Stimulated activated CD8-positive, alpha-beta memory T cell treated with anti-CD3 and anti-CD28 coated beads, Interleukin-4, amount 100 ng/mL, for 4 hours (primary cell): ENCODE measurements at regions not wholly inside any gene's neighbourhood (a gene's known extent, or its start where the extent isn't known, plus 50 kb on each side); places are given as distances from the start of the nearest gene placed in this dataset.

ENCODE experiments used
- DNase-seq, 2 donors: peaks; one replicate each; pipeline ENCODE4 v3.0.0-alpha.2; 2020; ENCODE audit warnings: low read depth in 2 of 2, low spot score in 1 of 2

- no peak for DNase-seq
These were observed 331.2 kb upstream of the LRATD1 start for GRCh38 chr2:14301331-14301730.

DNA sequence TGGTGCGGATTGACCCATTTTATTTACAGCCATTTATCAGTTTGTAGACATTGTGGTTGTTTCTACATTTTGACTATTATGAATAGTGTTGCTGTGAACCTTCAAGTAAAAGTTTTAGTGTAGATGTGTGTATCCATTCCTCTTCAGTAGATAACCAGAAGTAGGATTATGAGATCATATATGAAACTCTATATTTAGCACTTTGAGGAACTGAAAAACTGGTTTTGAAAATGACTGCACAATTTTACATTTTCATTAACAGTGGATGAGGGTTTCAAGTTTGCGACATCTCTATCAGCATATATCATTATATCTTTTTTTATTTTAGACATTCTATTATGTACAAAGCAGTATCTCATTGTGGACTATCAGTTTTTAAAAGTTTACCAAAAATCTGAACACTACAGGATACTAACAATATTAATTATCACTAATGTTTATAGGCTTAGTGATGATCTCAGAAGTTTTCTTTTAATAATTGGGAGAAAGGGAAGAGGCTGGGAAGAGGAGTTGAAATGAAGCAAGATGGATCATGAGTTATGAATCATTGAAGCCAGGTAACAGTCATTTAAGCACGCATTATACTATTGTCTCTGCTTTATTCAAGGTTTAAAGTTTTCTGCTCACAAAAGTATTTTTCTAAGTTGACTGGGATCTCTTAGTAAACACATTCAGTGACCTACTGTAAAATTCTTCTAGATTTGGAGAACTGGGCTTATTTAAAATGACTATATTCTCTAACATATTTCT lies 329.0 kb upstream of the LRATD1 start:
- no peak for DNase-seq

DNA sequence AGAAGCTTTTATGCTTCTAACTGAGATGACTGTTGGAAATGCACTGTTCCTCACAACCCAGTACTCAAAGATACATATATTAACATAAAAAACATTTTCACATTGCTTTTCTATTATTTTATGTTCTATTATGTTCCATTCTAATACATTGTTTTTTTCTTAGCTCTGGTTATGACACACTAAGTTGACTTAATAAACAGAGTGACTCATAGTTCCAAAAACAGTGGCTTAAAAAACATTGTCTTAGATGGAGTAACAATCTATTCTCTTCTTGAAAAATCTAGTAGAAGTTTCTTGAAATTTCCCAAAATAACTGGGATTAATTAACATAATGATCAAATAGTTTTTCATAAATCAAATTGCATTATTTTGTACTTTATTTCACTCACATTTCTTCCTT lies 328.2 kb upstream of the LRATD1 start:
- DNase-seq: no peak

DNA sequence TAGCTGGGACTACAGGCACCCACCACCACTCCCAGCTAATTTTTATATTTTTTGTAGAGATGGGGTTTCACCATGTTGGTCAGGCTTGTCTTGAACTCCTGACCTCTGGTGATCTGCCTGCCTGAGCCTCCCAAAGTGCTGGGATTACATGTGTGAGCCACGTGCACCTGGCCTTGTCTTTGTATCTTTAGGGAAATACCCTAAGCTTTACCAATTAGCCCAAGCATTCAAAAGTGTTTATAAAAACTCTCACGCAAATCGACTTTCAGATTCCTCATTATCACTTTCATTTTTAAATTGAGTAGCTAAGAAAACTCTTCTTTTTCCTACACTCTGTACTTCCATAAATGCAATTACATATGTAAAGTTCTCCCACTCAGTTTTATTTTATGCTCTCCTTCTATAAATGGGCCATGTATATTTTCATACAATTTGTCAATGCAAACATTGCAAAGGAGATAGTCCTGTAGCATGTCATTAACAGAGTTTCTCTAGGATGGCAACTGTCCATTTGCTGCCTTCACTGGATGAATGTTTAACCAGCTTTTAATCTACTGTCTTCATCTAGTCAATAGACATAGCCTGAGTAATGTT lies 326.2 kb upstream of the LRATD1 start:
- DNase-seq: no peak

GRCh38 chr2:14313341-14313740 lies 319.2 kb upstream of the LRATD1 start:
- no peak for DNase-seq

DNA sequence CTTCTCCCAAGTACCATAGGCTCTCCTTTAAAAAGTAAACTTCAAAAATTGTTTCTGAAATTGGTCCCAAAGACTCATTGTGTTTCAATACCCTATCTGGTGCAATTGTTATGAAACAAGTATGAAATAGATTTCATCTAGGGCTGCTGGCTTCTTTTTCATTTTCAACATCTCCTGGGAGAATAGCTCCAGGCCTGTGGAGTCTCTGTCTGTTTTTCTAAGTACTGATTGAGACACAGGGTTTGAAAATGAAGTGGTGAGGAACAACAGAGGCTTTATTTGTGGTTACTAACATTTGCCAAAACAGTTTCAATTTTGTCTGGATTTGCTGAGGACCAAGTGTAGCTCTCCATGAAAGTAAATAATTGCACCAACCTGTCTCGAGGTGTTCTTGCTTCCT lies 315.9 kb upstream of the LRATD1 start:
- no peak for DNase-seq

DNA sequence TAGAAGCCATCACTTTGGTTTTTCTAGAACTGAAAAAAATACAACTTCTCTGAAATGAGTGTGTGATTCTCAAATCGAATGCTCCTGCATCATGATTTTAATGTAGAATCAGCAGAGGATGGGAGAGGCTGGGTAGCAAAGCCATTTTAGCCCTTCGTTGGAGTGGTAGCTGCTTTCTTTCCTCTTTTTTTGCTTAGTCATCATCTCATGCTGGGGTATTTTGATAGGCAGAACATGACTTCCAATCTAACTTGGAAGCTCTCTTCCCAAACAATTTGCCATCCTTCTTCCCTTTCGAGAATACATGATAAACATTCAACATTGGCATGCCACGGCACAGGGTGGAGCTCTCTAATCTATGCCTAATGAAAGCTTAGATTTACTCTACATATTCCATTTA lies 311.2 kb upstream of the LRATD1 start:
- no peak for DNase-seq

DNA sequence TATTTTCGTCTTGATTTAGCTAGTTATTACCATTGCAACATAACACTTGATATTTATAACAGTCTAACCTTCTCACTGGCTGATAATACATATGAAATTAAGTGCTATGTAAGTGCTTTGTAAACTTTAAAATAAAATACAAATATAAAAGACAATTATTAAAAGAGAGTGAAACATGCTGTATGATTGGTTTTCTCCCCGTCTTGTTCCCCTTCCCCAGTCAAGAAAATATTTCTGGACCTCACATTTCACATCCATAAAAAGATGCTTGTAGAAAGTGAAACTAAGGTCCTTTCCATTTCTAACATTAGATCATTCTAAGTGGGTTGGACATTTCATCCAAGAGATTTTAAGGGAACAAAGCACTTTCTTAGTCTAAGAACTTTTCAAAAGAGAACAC lies 310.2 kb upstream of the LRATD1 start:
- DNase-seq: no peak

DNA sequence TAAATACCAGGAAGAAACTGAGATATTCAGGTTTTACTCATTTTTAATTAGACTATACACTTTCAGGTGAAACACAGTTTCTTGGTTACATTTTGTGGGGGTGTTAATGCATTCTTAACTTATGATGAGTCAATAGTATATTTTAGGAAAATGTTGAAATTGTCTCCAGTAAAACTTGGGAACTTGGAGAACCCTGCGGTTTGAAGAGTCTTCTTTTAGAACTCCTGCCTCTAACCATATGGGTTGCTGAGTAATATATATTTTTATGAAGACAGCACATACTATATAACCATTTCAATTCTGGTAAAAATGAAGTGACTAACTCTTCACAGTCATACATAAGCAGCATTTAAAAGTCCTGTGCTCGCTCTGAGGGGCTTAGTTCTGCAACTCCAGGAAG lies 308.2 kb upstream of the LRATD1 start:
- no peak for DNase-seq

- no peak for DNase-seq
These were observed 301.6 kb upstream of the LRATD1 start for GRCh38 chr2:14330884-14331283.

DNA sequence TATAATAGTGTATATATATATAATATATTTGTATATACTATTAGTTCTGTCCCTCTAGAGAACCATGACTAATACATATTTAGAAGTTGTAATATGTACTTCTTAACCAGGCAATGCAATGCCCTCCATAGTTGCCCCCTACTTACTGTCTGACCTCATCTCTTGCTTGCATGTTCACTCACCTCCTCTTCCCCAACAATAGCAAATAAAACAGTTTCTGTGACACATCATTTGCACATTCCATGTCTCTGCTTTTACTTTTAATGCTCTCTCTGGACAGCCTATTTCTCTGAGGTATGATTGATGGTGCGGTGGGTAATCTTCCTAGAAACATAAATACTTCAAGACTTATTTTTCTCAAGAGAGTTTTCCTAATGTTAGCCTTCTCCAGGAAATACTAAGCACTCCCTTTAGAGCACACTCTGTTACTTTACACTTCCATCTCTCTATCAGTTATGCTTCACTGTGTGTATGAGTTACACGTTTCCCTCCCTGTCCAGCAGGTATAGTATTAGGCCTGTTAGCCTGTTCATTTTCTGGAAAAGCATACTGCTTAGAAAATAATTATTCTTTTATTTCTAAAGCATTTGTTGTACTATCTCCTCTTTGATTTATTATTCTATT lies 295.6 kb upstream of the LRATD1 start:
- no peak for DNase-seq

DNA sequence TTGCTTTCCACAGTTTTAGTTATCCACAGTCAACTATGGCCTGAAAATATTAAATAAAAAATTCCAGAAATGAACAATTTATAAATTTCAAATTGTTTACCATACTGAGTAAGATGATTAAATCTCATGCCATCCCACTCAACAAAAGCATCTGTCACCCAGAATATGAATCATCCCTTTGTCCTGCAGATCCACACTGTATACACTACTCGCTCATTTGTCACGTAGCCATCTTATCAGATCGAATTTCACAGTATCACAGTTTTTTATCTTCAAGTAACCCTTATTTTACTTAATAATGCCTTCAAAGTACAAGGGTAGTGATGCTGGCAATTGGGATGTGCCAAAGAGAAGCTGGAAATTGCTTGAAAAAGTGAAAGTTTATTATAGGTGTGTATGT lies 291.8 kb upstream of the LRATD1 start:
- no peak for DNase-seq

DNA sequence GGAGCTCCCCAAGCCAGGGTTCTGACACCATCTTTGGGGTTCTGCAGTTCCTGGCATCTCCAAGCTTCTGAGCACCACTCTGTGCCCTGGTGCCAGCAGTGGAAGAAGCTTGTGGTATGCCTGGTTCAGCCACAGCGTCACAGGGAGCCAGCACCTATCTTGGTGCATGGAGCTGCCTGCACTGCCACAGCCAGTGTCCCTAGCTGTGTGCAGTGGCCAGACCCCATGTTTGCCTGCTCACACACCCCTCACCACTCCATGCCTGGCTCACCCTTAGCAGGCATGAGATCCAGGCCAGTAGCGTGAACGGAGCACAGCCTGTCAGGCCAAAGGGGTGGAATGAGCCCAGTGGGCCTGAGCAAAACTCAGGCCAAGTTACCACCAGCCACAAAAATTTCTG lies 290.2 kb upstream of the LRATD1 start:
- no peak for DNase-seq

DNA sequence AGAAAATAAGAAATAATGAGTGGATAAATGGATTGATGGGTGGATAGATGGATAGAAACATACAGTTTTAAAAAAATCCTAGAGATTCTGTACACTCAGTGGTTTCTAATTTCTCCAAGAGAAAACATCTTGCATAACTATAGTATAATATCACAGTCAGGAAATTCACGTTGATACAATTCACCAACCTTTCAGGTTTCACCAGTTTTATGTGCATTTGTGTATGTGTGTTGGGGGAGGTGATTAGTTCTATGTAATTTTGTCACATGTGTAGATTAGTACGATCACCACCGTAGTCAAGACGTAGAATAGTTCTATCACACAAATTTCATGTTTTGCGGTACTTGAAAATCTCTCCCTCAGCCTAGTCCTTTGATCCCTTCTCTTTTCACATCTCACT lies 288.2 kb upstream of the LRATD1 start:
- no peak for DNase-seq

DNA sequence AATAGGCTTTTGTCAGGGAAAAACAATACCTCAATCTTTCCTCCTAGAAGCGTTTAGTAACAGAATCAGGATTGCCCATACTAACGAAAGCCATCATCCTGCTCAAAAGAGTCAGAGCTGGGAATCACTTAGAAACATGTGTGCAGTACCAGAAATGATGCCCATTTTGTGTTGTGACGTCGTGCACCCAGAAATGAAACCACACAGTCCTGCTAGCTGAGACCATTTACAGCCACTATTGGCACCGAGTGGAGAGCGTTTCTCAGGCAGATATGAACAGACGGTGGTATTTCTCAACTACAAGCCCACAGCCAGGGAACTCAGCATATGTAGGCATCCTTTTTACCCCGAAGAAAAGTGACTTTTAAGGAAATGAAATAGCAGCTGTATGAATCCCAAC lies 284.3 kb upstream of the LRATD1 start:
- no peak for DNase-seq

DNA sequence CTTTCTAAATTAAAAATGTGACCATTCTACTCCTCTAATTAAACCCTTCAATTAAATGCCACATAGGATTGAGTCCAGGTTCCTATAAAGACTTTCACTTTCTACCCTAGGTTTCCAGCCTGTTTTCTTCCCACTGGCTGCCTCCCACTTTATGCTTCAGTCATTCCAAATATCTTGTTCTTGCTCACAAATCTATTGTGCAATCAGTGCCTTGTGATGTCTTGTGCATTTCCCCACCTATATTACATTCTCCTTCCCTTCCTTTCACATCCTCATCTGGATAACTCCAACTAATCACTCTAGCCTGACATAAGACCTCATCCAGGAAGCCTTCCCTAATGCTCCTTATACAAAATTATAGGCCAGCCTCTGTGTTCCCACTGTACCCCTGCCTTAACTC lies 281.7 kb upstream of the LRATD1 start:
- no peak for DNase-seq

DNA sequence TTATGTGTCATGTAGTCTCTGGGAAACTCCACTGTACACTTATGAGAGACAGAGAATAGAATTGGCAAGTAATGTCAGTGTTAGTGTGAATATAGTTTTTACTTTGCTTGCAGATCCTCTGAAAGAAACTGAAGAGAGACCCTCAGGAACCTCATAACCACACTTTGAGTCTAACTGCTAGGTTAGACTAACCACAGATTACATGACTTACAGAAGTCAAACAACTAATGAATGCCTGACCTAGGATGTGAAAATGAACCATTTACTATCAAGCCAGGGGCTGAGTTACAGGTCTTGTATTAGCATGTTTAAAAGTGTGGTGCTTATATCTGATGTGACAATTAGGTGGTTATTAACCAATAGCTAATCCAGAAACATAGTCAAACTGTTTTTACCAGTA lies 280.4 kb upstream of the LRATD1 start:
- no peak for DNase-seq

GRCh38 chr2:14354231-14354630 lies 278.3 kb upstream of the LRATD1 start:
- no peak for DNase-seq

DNA sequence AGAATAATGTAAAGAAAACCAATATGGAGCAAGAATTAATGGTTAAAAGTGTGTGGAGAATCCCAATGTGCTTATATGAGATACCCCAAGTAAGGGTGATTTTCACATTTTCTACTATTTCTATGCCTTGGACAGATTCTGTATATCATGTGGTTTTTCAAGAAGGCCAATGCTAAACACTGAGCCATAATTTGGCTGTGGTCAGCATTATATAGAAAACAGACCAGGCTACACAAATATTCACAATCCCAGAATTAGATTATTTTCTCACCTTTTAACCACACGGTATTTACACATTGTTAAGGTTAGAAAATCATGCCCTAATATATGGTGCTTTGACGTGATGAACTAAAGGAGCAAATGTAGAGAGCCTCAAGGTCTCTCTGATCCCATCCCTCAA lies 277.4 kb upstream of the LRATD1 start:
- no peak for DNase-seq

DNA sequence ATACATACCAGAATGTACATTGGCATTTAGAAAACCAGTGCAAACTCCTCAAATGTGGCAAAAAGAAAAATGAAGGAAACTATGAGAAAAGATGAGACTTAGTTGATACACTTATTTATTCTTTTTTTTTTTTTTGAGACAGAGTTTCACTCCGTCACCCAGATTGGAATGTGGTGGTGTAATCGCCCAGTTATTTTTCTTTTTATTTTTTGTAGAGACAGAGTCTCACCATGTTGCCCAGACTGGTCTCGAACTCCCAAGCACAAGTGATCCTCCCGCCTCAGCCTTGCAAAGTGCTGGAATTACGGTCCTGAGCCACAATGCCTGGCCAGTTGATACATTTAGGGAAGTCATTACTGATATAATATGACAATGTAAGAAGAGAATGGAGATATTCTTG lies 274.2 kb upstream of the LRATD1 start:
- no peak for DNase-seq

GRCh38 chr2:14358774-14359173 lies 273.7 kb upstream of the LRATD1 start:
- DNase-seq: no peak

DNA sequence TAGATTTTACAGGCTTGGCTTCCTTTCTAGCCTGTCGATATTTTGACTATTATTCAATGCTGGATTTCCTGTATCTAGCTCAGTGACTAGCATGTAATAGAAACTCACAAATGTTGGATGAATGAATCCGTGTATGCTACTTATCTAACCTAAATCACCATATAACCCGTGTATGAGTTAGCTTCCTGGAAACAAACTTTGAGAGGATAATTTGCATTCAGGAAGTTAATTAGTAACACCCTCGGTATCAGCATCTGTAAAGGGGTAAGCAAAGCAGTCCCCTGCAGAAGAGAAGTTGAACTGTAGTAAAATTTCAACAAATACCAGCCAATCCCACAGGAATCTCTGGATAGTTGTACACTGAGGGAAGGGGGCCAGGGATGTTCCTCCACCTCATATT lies 269.4 kb upstream of the LRATD1 start:
- DNase-seq: no peak

DNA sequence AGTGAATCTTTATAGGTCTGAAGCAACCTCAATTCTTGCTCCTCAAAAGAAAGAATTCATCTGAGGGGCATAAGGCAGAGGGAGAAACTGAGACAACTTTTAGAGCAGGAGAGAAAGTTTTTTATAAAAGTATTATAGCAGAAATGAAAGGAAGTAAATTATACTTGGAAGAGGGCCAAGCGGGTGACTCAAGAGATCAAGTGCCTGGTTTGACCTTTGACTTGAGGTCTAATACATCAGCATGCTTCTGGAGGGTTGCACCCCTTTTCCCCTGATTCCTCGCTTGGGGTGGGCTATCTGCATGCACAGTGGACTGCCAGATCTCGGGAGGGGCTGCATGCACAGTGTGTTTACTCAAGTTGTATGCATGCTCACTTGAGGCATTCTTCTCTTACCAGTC lies 268.5 kb upstream of the LRATD1 start:
- no peak for DNase-seq
